Cardiac septum (tissue), 1 donor: ENCODE measurements at regions not wholly inside any gene's neighbourhood (a gene's known extent, or its start where the extent isn't known, plus 50 kb on each side); places are given as distances from the start of the nearest gene placed in this dataset.

Source experiments
- DNase-seq: peaks from one replicate; pipeline ENCODE4 v3.0.0-alpha.2; 2020; ENCODE audit warnings: low spot score
- intact Hi-C: fragments of 100-400 bp; cut with DNase I; formaldehyde crosslinking; loops from one replicate; pipeline ENCODE4 v1.14.0; 2022
- donor health status: DM: no; HTN: no; CAD: no.

DNA sequence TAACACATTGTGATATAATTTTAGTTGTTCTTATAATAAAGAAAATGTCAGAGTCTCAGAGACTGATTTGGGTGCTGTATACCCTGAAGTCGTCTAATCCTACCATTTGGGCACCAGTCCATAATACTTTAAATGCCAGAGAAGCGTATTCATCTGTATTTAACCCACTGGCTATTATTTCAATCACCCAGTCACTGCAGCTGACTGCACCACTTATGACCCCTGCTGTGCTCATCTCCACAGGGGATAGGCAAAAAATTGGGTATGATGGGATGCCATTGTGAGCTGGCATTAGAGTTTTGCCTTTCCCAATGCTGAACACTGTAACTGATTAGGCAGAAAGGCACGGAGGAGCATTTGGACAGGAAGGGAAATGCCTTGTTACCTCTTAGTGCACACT lies 599.7 kb downstream of the CAAP1 start:
- DNase-seq = no peak
- intact Hi-C loops = no loop called here

DNA sequence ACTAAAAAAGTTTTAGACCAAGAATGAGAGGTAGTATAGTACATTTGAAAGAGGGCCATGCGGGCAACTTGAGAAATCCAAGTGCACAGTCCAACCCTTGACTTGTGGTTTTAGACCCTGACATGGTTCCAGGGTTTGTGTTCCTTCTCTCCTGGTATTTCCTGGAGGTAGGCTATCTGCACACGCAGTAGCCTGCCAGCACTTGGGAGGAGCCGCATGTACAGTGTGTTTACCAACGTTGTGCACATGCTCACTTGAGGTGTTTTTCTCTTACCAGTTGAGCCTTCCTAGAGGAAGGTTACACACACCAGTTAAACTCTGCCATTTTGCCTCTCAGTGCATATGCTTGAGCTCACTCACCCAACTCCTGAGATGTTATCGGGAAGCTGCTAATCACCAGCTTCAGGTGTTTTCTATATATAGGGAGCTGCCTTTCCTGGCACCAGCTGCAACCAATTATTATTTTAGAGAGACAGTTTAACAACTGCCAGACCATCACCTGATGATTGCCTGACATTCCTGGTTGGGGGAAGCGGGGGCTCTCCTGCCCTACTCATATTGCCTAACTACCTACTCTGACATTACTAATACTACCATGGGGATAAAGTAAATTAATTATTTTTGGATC lies 593.4 kb upstream of the TUSC1 start:
- intact Hi-C loops = no loop called here
- DNase-seq = no peak

DNA sequence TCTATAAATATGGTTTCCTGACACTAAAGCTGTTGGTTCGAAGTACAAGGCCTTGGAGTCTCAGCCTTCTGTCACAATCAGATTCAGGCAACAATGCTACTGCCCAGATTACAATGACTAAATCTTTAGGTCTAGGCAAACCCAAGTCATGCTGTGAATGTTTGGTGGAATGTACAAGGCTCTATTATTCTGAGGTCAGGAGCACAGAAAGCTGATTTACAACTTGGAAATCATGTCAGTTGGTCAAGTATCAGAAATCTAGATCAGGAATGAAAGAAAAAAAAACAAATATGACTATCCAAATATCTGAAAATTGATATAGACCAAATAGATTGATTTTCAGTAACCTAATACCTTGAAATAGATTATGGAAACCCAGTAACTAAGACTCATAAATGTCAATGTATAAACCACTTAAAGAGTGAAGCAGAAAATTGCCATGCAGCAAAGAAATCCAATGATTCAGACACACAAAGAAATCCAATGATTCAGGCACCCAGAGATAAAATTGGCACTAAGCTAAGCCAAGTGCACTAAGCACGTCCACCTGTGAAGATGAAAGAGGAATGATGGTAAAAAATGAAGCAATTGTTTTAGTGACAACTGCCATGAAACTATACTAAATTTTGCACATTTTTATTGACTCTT lies 588.0 kb upstream of the TUSC1 start:
- intact Hi-C loops = no loop called here
- no peak for DNase-seq

DNA sequence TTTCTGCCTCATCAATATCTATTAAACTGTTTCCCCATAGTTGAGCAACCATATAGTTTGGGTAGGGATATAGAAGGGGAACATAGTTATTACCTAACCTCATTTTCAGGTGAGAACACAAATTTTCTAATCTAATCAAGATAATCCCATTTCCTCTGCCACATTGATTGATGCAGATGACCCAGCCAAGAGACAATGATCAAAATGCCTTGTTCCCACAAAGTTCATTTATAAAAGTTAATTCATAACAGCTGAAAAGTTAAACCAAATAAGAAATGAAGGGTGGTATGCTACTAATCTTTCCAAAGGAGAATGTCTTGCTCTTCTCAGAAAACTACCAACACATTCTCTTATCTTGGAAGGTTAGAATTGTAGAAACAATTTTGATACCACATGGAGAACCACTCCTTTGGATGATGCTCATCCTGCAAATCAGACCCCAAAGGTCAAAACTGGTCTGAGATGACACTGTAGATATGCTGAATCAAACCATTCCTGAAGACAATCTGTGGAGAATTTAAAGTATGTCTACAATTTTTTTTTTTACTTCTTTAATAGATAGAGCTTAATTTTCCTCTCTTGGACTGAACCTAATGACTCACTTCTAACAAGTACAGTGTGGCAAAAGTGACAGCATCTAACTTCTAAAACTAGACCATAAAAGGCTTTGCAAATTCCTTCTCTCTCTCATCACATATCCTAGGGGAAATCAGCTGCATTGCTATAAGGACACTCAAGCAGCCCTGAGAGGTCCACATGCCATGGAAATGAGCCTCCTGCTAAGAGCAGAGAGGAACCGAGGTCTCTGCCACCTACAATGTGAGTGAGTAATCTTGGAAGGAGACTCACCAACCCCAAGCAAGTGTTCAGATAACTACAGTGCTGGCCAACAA lies 586.7 kb upstream of the TUSC1 start:
- intact Hi-C loops = no loop called here
- DNase-seq = no peak

DNA sequence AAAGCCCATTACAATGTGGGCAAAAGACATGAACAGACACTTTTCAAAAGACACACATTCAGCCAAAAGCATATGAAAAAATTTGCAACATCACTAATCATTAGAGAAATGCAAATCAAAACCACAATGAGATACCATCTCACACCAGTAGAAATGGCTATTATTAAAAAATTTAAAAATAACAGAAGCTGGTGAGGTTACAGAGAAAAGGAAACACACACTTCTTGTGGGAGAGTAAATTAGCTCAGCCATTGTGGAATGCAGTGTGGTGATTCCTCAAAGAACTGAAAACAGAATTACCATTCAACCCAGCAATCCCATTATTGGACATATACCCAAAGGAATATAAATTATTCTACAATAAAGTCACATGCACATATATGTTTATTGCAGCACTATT lies 585.2 kb upstream of the TUSC1 start:
- no peak for DNase-seq
- intact Hi-C loops = no loop called here

DNA sequence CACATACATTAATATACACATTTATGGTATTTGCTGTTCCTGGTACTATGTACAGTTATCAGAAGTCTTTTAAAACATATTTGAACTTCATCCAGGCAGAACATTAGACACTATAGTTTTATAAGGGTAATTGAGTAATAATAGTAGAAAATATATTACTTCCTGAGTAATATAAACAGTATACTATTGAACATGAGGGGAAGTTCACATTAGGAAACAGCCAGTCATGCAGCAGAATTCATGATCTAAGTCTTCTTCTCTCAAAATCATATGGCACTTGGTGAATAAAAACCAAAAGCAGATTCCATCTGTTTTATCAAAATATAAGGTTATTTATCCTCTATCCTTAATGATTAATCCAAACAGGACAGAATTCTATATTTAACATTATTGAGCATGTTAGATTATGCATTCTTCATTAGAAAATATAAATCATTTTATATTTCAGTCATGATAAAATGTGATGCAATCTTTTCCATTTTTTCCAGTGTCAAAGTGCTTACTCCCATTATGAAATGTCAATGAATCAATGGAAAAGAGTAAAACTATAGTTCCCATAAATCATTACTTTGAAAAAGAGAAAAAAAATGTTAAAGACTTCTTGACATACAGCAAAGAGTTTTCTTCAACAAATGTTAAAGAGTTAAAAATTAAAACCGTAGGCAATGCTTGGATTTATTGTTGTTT lies 584.3 kb upstream of the TUSC1 start:
- no peak for DNase-seq
- intact Hi-C loops = no loop called here

DNA sequence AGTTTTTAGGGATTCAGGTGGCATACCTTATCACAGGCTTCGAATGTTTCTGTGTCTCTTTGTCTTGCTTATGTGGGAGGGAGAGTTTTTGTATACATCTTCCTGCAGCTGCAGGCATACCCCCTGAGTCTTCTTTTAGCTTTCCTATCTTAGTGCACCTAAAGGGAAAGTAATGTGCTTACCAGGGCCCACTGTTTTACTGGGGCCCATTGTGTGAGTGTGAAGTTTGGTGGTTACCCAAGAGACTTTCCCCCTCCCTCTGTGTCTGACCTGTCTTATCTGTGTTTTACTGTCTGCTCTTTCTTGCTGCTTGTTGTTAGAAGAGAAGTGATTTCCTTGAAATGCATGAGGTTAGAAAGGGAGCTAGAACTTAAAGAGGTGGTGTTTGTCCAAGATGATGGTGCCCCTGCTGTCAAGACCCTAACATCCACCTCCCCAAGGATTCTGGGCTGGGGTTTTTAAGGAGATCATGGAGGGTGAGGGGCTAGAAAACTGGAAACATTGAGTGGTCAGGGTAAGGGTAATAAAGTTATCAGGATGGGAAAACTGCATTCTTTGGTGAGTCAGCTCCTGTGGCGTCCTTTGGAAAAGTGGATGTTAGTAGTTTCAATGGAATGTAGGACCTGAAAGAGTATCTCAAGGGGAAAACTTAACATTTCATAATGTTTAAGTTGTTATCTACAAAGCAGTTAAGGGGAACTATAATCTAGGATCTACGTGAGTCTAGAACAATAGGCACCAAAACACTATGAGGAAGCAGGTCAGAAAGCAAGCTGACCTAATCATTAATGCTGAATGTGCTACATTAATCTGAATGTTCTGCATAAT lies 583.5 kb upstream of the TUSC1 start:
- intact Hi-C loops = no loop called here
- no peak for DNase-seq

DNA sequence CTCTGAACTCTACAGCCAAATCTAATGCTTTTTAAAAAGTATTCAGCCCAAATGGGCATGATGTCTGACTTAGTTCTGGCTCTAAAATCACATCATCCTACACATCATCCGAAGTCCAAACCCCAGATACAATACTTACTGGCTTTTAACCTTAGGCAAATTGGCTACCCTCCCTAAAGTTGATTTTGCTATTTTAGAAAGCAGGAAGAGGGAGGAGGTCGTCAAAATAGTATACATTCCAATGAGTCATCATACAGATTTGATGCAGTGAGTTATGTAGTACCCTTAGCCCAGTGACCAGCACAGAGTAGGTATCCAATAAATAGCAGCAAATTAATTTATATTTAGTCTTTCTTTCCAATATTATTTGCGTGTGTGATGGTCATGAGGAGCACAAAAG lies 582.0 kb upstream of the TUSC1 start:
- intact Hi-C loops = no loop called here
- no peak for DNase-seq

DNA sequence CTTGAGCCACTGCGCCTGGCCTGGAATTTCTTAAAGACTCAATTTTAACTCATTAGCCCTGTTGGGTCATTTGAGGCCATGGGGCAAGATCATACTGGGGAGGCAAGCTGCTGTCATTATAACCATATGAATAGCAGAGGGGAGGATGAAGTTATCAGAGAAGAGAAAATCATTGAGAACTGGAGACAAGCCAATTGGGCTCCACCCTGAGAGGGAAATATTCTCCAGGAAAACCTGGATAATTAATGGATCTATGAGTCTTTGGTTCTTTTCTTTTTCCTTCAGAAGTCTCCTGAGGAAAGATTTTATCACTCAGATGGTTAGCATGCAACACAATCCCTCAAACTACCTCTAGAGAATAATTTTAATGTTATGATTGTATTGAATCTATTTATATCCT lies 569.6 kb upstream of the TUSC1 start:
- DNase-seq = no peak
- intact Hi-C loops = no loop called here

DNA sequence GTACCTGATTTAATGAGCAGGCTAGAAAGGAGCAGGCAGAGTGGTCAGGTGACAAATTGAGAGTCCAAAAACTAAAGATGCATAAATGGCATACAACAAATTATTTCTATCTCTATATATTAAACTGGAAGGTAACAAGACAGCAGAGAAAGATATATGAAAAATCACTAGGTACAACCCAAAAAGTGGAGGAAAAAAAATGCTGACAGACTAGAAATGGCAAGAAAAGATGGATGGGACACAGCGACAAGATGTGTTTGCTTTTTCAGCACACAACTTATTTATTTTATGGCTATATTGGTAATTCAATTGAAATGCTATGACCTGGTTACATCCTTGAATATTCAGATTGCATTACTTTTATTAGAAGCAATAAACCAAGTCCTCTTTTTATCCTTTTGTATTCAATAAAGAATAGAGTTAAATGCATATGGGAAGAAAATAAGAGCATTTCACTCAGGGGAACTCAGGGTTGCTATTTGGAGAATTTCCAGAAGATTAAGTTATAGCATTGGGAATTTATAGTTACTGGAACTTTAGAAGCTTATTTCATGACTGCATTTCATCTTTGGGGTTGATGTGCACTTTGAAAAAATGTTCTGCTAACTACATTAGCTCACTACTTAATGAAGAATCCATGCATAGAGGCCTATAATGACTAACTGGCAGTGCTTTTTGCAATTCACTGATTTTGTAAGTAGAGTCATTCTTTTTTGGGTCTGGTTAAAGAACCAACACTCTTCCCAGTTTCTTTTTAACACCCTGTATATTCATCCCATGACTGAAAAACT lies 566.6 kb upstream of the TUSC1 start:
- DNase-seq = no peak
- intact Hi-C loops = no loop called here

DNA sequence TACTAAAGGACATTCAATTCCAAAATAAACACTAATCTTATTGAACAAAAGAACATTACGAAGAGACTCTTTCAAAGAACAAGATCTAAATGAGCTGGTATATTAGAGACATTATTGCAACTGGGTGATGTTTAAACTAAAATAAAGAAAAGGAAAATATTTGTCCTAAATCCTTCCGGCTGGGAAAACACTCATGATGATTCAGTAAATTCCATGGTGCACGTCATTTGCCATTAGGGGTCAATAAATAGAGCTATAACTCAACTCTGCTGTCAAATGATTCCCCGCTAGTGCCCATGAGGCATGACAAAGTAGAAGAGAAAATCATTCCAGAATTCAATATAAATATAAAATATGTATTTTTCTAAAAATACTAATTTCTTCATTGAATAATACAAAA lies 565.5 kb upstream of the TUSC1 start:
- DNase-seq = no peak
- intact Hi-C loops = no loop called here

DNA sequence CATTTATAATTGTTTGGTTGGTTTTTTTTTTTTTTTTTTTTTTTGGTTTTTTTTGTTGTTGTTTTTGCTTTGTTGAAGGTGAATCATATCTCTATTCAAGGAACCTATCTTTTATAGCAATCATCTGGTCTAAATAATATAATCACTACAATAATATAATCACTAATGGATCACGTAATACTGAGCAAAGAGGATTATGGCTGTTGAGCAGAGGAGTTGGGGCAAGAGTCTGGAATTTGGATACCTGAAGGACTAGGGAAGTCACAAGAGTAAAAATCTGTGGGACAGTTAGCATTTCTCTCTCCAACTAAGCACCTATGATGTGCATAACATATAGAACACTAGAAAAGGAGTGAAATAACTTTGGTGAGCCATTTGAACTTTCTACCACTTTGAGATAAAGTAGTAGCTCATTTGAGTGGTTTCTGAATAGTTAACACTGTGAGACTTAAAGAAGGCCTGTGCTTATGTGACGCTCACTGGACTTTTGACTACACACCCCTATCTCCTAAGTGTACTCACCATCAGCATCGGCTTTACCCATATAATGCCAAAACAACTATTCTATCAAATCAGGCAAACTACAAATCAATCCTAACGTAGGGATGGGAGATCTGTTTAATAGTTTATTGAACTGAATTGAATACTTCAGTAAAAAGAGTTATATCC lies 564.9 kb upstream of the TUSC1 start:
- no peak for DNase-seq
- intact Hi-C loops = no loop called here

DNA sequence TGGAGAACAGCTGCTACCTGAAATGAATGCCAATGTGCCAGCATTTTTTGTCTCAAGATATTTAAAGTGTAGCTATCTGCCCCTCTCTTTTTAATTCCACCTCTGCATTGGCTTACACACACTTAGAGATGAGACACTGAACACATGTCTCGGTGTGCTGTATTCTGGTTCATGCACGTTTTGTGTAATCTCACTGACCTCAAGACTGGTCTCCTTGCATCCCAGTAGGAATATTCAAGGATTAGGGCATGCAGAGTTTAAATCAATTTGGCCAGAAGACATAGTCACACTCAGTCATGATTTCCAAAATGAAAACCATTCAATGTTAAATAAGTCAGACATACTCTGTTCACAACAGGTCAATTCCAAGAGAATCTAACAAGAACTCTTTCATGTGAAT lies 561.8 kb upstream of the TUSC1 start:
- no peak for DNase-seq

DNA sequence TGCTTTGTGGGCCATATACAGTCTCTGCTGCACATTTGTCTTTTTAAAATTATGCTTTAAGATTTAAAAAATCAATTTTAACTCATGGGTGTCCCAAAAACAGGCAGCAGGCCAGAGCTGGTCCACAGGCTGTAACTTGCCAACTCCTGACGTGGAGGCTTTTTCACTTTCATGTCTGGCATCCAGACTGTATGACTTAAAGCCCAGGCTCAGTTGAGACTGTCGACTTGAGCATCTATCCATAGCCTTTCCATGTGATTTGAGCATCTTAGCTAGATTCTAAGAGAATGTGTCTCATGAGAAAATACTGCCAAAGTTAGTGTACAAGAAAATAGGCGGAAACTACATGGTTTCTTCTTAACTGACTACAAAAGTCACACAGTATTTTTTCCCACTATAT lies 559.0 kb upstream of the TUSC1 start:
- DNase-seq = no peak

More for the DNA sequence above, 561.8 kb upstream of the TUSC1 start:
- intact Hi-C loops = no loop called here

DNA sequence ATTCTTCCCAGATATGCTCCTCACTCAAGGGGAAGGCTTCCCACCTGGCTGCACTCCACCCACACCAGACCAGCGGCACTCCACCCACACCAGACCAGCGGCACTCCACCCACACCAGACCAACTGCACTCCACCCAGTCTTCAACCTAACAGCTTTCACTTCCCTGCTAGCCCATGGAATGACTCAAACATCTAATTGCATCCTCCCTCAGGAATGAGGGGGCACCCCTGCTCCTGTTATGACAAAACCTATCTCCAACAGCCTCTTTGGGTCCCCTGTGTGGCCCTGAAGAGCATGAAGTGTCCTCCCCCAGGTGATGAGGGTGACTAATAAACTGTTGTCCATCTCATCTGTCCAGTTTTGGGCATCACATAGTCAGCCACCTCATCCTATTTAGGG lies 556.6 kb upstream of the TUSC1 start:
- no peak for DNase-seq
- intact Hi-C loops = no loop called here

More for the DNA sequence above, 559.0 kb upstream of the TUSC1 start:
- intact Hi-C loops = no loop called here

DNA sequence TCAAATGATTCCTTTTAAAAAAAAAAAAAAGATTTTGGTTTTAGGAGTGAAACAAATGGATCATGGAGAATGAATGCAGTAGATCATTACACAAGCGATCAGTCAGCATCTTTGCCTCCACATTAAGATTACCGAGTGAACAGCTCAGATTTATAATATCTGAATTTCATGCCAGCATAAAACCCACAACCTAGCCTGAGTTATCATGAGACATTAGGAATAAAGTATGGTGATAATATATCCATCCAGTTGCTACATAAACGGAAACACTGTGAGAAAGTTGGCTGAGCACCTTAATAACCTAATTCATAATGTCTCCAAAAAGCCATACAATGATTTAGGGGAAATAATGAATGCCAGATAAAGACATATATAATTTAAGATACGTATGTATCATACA lies 553.1 kb upstream of the TUSC1 start:
- intact Hi-C loops = no loop called here
- no peak for DNase-seq

DNA sequence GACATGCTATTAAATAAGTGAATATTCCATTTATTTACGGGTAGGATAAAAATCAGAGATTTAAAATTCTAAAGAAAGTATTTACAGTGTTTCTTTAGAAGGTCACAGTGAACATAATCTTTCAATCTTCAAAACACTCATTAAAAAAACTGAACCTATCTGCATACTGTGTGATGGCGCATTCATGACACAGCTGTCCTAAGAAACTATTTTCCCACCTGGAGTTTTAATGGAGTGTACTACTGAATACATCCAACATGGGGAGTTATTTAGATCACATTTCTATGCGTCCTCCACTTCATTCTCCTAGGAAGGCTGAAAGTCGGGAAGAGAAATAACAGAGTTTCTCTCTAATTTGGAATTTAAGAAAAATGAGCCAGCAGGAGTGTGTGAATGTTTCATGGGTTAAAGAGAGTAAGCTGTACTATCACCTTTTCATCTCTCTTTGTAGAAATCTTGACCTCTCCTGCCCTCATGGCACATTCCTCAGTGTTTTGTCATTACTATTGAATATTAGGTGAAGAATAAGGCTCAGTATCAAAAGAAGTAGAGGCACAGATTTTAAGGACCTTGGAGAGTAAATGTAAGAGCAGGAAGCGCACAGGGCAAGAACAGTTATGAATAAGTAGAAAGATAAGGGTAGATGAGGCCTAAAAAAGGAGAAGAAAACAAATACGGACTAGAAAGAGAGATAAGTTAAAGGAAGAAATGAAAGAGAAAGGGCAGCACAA lies 551.2 kb upstream of the TUSC1 start:
- no peak for DNase-seq
- intact Hi-C loops = no loop called here

DNA sequence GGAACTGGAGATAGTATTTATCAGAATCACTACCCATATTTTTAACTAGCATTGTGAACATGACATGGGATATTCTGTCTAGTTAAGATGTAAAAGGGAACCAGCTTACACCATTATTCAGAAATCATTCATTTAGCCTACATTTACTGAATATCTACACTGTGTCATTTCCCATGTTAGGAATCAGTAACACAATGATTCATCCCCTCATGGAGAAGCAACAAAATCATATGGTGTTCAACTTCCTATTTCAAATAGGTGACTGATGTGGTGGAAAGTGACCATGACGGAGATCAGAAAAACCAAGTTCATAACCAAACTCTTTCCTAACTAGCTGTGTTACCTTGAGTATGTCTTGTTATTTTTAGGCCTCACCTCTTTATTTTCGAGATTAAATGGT lies 550.0 kb upstream of the TUSC1 start:
- no peak for DNase-seq
- intact Hi-C loops = no loop called here
